ENCODE measurements at regions not wholly inside any gene's neighbourhood (a gene's known extent, or its start where the extent isn't known, plus 50 kb on each side); places are given as distances from the start of the nearest gene placed in this dataset.

- Histone ChIP-seq H3K4me2 (ENCODE audit: low read depth, low read length, poor library complexity, severe bottlenecking) (no peak overlapping the region), H3K36me3 (ENCODE audit: insufficient read depth, low read length) (no peaks in the 10 kb centered on the region), H4K20me1 (ENCODE audit: insufficient read depth, low read length, poor library complexity, severe bottlenecking) (no peaks in the 10 kb centered on the region), H3K9ac (ENCODE audit: low read depth, low read length, poor library complexity, severe bottlenecking) (no peak overlapping the region), H3K9me2 (replicated peaks; ENCODE audit: low read depth, low read length) (no peaks in the 10 kb centered on the region), H3K4me1 (ENCODE audit: insufficient read depth, low read length, poor library complexity, severe bottlenecking) (no peaks in the 10 kb centered on the region), H3K27me3 (ENCODE audit: insufficient read depth, low read length, poor library complexity, severe bottlenecking) (no peaks in the 10 kb centered on the region), H3K4me3 (ENCODE audit: low read length, poor library complexity, severe bottlenecking) (no peak overlapping the region), H3K9me3 (ENCODE audit: insufficient read depth, low read depth, low read length) (peaks cover 8% of the 10 kb centered on the region; the same call in 1 of the 2 replicates), H3K79me2 (ENCODE audit: insufficient read depth, low read length) (no peaks in the 10 kb centered on the region), H2AFZ (ENCODE audit: low read length) (no peak overlapping the region), H3F3A (ENCODE audit: low read depth) (no peaks in the 10 kb centered on the region)
- no peak for TF ChIP-seq CTCF (conservative IDR thresholded peaks at IDR 0.05; ENCODE audit: low read length)
Observed at GRCh38 chr2:106623456-106623855, 136.3 kb downstream of the CD8B2 start.

GRCh38 chr2:106624787-106625380, 137.7 kb downstream of the CD8B2 start:
- H3K79me2 ChIP-seq (ENCODE audit: insufficient read depth, low read length), result no peaks in the 10 kb centered on the region
- no peak overlapping the region for H3K4me3 ChIP-seq (ENCODE audit: low read length, poor library complexity, severe bottlenecking)
- no peaks in the 10 kb centered on the region for H3K4me1 ChIP-seq (ENCODE audit: insufficient read depth, low read length, poor library complexity, severe bottlenecking)
- H3K9me3 ChIP-seq (ENCODE audit: insufficient read depth, low read depth, low read length), result peaks cover 8% of the 10 kb centered on the region; the same call in 1 of the 2 replicates
- no peaks in the 10 kb centered on the region for H3F3A ChIP-seq (ENCODE audit: low read depth)
- H3K36me3 ChIP-seq (ENCODE audit: insufficient read depth, low read length), result no peaks in the 10 kb centered on the region
- no peak for TF ChIP-seq EZH2phosphoT487 (IDR thresholded peaks at IDR 0.05; ENCODE audit: borderline replicate concordance)
- no peak for TF ChIP-seq CTCF (conservative IDR thresholded peaks at IDR 0.05; ENCODE audit: low read length)
- no peaks in the 10 kb centered on the region for H3K9me2 ChIP-seq (replicated peaks; ENCODE audit: low read depth, low read length)
- H3K27me3 ChIP-seq (ENCODE audit: insufficient read depth, low read length, poor library complexity, severe bottlenecking), result no peaks in the 10 kb centered on the region
- no peaks in the 10 kb centered on the region for H4K20me1 ChIP-seq (ENCODE audit: insufficient read depth, low read length, poor library complexity, severe bottlenecking)
- H3K4me2 ChIP-seq (ENCODE audit: low read depth, low read length, poor library complexity, severe bottlenecking), result no peak overlapping the region
- no peak overlapping the region for H3K9ac ChIP-seq (ENCODE audit: low read depth, low read length, poor library complexity, severe bottlenecking)
- H2AFZ ChIP-seq (ENCODE audit: low read length), result no peak overlapping the region

GRCh38 chr2:106628377-106628776, 141.2 kb downstream of the CD8B2 start:
- Histone ChIP-seq H3K36me3 (ENCODE audit: insufficient read depth, low read length) (no peaks in the 10 kb centered on the region), H3K4me3 (ENCODE audit: low read length, poor library complexity, severe bottlenecking) (no peak overlapping the region), H3K9me2 (replicated peaks; ENCODE audit: low read depth, low read length) (no peaks in the 10 kb centered on the region), H3K79me2 (ENCODE audit: insufficient read depth, low read length) (no peaks in the 10 kb centered on the region), H2AFZ (ENCODE audit: low read length) (no peak overlapping the region), H3F3A (ENCODE audit: low read depth) (no peaks in the 10 kb centered on the region), H3K4me2 (ENCODE audit: low read depth, low read length, poor library complexity, severe bottlenecking) (no peak overlapping the region), H3K27me3 (ENCODE audit: insufficient read depth, low read length, poor library complexity, severe bottlenecking) (no peaks in the 10 kb centered on the region), H3K4me1 (ENCODE audit: insufficient read depth, low read length, poor library complexity, severe bottlenecking) (no peaks in the 10 kb centered on the region), H3K9me3 (ENCODE audit: insufficient read depth, low read depth, low read length) (peaks cover 8% of the 10 kb centered on the region; the same call in 1 of the 2 replicates), H3K9ac (ENCODE audit: low read depth, low read length, poor library complexity, severe bottlenecking) (no peak overlapping the region), H4K20me1 (ENCODE audit: insufficient read depth, low read length, poor library complexity, severe bottlenecking) (no peaks in the 10 kb centered on the region)
- no peak for TF ChIP-seq EZH2phosphoT487 (IDR thresholded peaks at IDR 0.05; ENCODE audit: borderline replicate concordance)
- no peak for TF ChIP-seq CTCF (conservative IDR thresholded peaks at IDR 0.05; ENCODE audit: low read length)

Data from Loucy (cell line).